CD14-positive monocyte (primary cell): ENCODE measurements at regions not wholly inside any gene's neighbourhood (a gene's known extent, or its start where the extent isn't known, plus 50 kb on each side); places are given as distances from the start of the nearest gene placed in this dataset.
A peak's percentile ranks its signal among the peaks of the same experiment; 100 is the strongest.

Experiments used
- DNase-seq, 3 donors: peaks; one replicate each; pipeline ENCODE4 v3.0.0-alpha.2; 2011 to 2022
- H2AFZ ChIP-seq: 2 replicates; pipeline ENCODE4 v1.6.0; 2012; ENCODE audit warnings: mild to moderate bottlenecking, low read depth, low read length, inconsistent platforms; ENCODE audit not compliant: insufficient read depth, poor library complexity, severe bottlenecking
- H3K27ac ChIP-seq, 2 donors: 1 replicate in 1 of 2; 2 replicates in 1 of 2; pipeline ENCODE4 v1.5.1; 2012 to 2013; ENCODE audit warnings: low read length in 2 of 2, control low read depth in 1 of 2, inconsistent platforms in 1 of 2, low read depth in 1 of 2, mild to moderate bottlenecking in 1 of 2
- H3K27me3 ChIP-seq, 2 donors: one replicate each; pipeline versions ENCODE4 v1.6.0 to v1.6.1; 2011 to 2013; ENCODE audit warnings: low read length in 2 of 2; ENCODE audit not compliant: control insufficient read depth in 2 of 2, insufficient read depth in 2 of 2
- H3K36me3 ChIP-seq, 2 donors: replicated peaks in 1 of 2; 1 replicate in 1 of 2; 2 replicates in 1 of 2; pipeline versions ENCODE4 v1.5.1 to v1.6.1; 2012 to 2013; ENCODE audit warnings: low read length in 2 of 2, control low read depth in 1 of 2, inconsistent platforms in 1 of 2, mild to moderate bottlenecking in 1 of 2; ENCODE audit not compliant: insufficient read depth in 2 of 2, control insufficient read depth in 1 of 2
- H3K4me1 ChIP-seq, 2 donors: 1 replicate in 1 of 2; 2 replicates in 1 of 2; pipeline versions ENCODE4 v1.5.1 to v1.6.1; 2012 to 2013; ENCODE audit warnings: low read length in 2 of 2, control low read depth in 1 of 2, inconsistent platforms in 1 of 2, mild to moderate bottlenecking in 1 of 2, moderate library complexity in 1 of 2; ENCODE audit not compliant: insufficient read depth in 2 of 2, control insufficient read depth in 1 of 2
- H3K4me2 ChIP-seq: replicated peaks from 2 replicates; pipeline ENCODE3; 2012; ENCODE audit warnings: low read length, moderate library complexity, mild to moderate bottlenecking; ENCODE audit not compliant: poor library complexity, severe bottlenecking; ENCODE audit errors: extremely low read depth
- H3K4me3 ChIP-seq, 3 experiments: fragments of 200-600 bp in 1 of 3; sonication (generic) in 1 of 3; replicated peaks in 1 of 3; 1 replicate in 2 of 3; 2 replicates in 1 of 3; pipeline ENCODE4 v1.5.1; 2011 to 2013; ENCODE audit warnings: low read length in 3 of 3, mild to moderate bottlenecking in 3 of 3, control low read depth in 2 of 3, low read depth in 2 of 3, inconsistent platforms in 1 of 3, moderate library complexity in 1 of 3
- H3K79me2 ChIP-seq: 2 replicates; pipeline ENCODE4 v1.6.0; 2012; ENCODE audit warnings: mild to moderate bottlenecking, control low read depth, inconsistent platforms, low read length, moderate library complexity; ENCODE audit not compliant: insufficient read depth
- H3K9ac ChIP-seq: 2 replicates; pipeline ENCODE4 v1.6.0; 2017; ENCODE audit warnings: low read length, mild to moderate bottlenecking; ENCODE audit not compliant: insufficient read depth, poor library complexity, severe bottlenecking
- H3K9me3 ChIP-seq, 2 donors: replicated peaks in 1 of 2; 1 replicate in 1 of 2; 2 replicates in 1 of 2; pipeline versions ENCODE4 v1.5.1 to v1.6.1; 2012 to 2013; ENCODE audit warnings: low read length in 2 of 2, control low read depth in 1 of 2; ENCODE audit not compliant: control insufficient read depth in 1 of 2, insufficient read depth in 1 of 2
- H4K20me1 ChIP-seq: 2 replicates; pipeline ENCODE4 v1.6.0; 2012; ENCODE audit warnings: mild to moderate bottlenecking, low read length, control low read depth, moderate library complexity; ENCODE audit not compliant: insufficient read depth
- H3K27ac Mint-ChIP-seq, 7 donors: one replicate each; pipeline ENCODE4 v1.8.0; 2020; ENCODE audit warnings: mild to moderate bottlenecking in 7 of 7, mixed read lengths in 7 of 7, moderate library complexity in 6 of 7, inconsistent platforms in 2 of 7
- H3K27me3 Mint-ChIP-seq, 3 donors: one replicate each; pipeline ENCODE4 v1.8.0; 2021 to 2022; ENCODE audit warnings: low read depth in 3 of 3, mild to moderate bottlenecking in 3 of 3, mixed read lengths in 3 of 3, moderate library complexity in 3 of 3, inconsistent platforms in 1 of 3
- H3K36me3 Mint-ChIP-seq, 2 donors: one replicate each; pipeline ENCODE4 v1.8.0; 2020; ENCODE audit warnings: mixed read lengths in 2 of 2, inconsistent platforms in 1 of 2, mild to moderate bottlenecking in 1 of 2
- H3K4me1 Mint-ChIP-seq: one replicate; pipeline ENCODE4 v1.8.0; 2020; ENCODE audit warnings: mild to moderate bottlenecking, mixed read lengths
- H3K4me3 Mint-ChIP-seq, 2 donors: one replicate each; pipeline ENCODE4 v1.8.0; 2020; ENCODE audit warnings: mild to moderate bottlenecking in 2 of 2, mixed read lengths in 2 of 2, moderate library complexity in 1 of 2
- H3K9me3 Mint-ChIP-seq, 7 donors: one replicate each; pipeline ENCODE4 v1.8.0; 2020 to 2022; ENCODE audit warnings: mixed read lengths in 7 of 7, mild to moderate bottlenecking in 6 of 7, moderate library complexity in 6 of 7, inconsistent platforms in 2 of 7
- CTCF ChIP-seq: fragments of 200-600 bp; IDR thresholded peaks from one replicate; pipeline ENCODE4 v1.8.0; 2022; ENCODE audit warnings: antibody characterized with exemption, mild to moderate bottlenecking
- WGBS: methylation state at CpG from one replicate; pipeline ENCODE4 v1.1.5; 2013; ENCODE audit warnings: missing lambda C conversion rate; ENCODE audit not compliant: insufficient coverage; 5-methylcytosine and 5-hydroxymethylcytosine counted together
- intact Hi-C, 2 donors: fragments of 100-400 bp; cut with micrococcal nuclease; formaldehyde crosslinking; loops; one replicate each; pipeline versions ENCODE4 v1.15.0 to v1.15.1; 2023

- H3K4me3 Mint-ChIP-seq, result no peak overlapping the region
- H3K36me3 ChIP-seq, result no peaks in the 10 kb centered on the region
- no peak for TF ChIP-seq CTCF
- H3K27me3 ChIP-seq, result no peaks in the 10 kb centered on the region
- no peaks in the 10 kb centered on the region for H4K20me1 ChIP-seq
- no peaks in the 10 kb centered on the region for H3K9me3 ChIP-seq
- no peak overlapping the region for H2AFZ ChIP-seq
- H3K27ac Mint-ChIP-seq, result no peak overlapping the region
- H3K4me1 ChIP-seq, result peaks cover 3 to 4% of the 10 kb centered on the region in 2 donors
- peaks cover 5 to 14% (median 7%) of the 10 kb centered on the region in 3 donors for H3K27me3 Mint-ChIP-seq
- H3K36me3 Mint-ChIP-seq, result no peaks in the 10 kb centered on the region
- peaks cover 0 to 3% (median 0%) of the 10 kb centered on the region in 7 donors for H3K9me3 Mint-ChIP-seq
- H3K79me2 ChIP-seq, result no peaks in the 10 kb centered on the region
- no peak for DNase-seq
- H3K27ac ChIP-seq, result no peak overlapping the region
- H3K4me1 Mint-ChIP-seq, result peaks cover 13% of the 10 kb centered on the region
- 91% methylated on average over 7 of the region's 7 CpGs for WGBS
- no peak overlapping the region for H3K9ac ChIP-seq
- intact Hi-C loops, result no loop called here
- no peak overlapping the region for H3K4me3 ChIP-seq
- no peak overlapping the region for H3K4me2 ChIP-seq
These were observed 68.9 kb upstream of the PITX1 start for GRCh38 chr5:135102716-135103574.

- no peaks in the 10 kb centered on the region for H3K9me3 ChIP-seq
- peaks cover 6% of the 10 kb centered on the region for H3K4me1 Mint-ChIP-seq
- H3K27me3 ChIP-seq, result peaks cover 0 to 2% of the 10 kb centered on the region in 2 donors
- H2AFZ ChIP-seq, result no peak overlapping the region
- no peak for TF ChIP-seq CTCF
- intact Hi-C loops, result no loop called here
- no peak for DNase-seq
- H3K4me2 ChIP-seq, result no peak overlapping the region
- no peaks in the 10 kb centered on the region for H3K36me3 ChIP-seq
- H3K27me3 Mint-ChIP-seq, result peaks cover 8 to 15% (median 13%) of the 10 kb centered on the region in 3 donors
- H3K9me3 Mint-ChIP-seq, result peaks cover 0 to 3% (median 0%) of the 10 kb centered on the region in 7 donors
- H3K79me2 ChIP-seq, result no peaks in the 10 kb centered on the region
- no peaks in the 10 kb centered on the region for H4K20me1 ChIP-seq
- H3K9ac ChIP-seq, result no peak overlapping the region
- no peak overlapping the region for H3K4me3 ChIP-seq
- no peak overlapping the region for H3K4me3 Mint-ChIP-seq
- no peak overlapping the region for H3K27ac ChIP-seq
- 94% methylated on average over 6 of the region's 6 CpGs for WGBS
- peaks cover 3 to 4% of the 10 kb centered on the region in 2 donors for H3K4me1 ChIP-seq
- peak overlapping the region in 1 of 7 donors; percentile 42 for H3K27ac Mint-ChIP-seq
- H3K36me3 Mint-ChIP-seq, result no peaks in the 10 kb centered on the region
These were observed 66.4 kb upstream of the PITX1 start for GRCh38 chr5:135100431-135100830.
